HG02884 (cell line): ENCODE measurements at regions not wholly inside any gene's neighbourhood (a gene's known extent, or its start where the extent isn't known, plus 50 kb on each side); places are given as distances from the start of the nearest gene placed in this dataset.

Experiments used
- ATAC-seq: cut with Tn5 transposase; IDR thresholded peaks from one replicate; pipeline ENCODE4 v1.9.1; 2021; ENCODE audit warnings: mild to moderate bottlenecking, moderate library complexity; ENCODE audit not compliant: unreplicated experiment

- ATAC-seq: no peak
Measured at GRCh38 chr7:68663392-68663791, 934.9 kb upstream of the AUTS2 start.

DNA sequence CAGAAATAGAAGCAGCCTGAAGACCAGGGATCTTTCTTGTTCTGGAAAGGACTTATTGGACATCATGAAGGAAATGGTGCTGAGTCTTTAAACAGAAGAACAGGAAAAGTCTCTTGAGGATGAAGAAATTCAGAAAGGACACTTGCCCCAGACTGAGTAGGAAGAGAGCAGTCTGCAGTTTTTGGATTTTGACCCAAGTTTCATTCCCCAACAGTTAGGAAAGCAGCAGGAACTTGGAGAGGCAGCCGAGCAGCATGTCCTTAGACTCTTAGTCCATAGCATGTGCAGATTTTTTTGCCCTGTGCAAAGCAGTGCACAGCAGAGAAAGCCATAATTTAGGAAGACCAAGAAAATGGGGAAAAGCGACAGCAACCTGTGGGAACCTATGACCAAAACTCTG is 927.2 kb upstream of the AUTS2 start:
- no peak for ATAC-seq

DNA sequence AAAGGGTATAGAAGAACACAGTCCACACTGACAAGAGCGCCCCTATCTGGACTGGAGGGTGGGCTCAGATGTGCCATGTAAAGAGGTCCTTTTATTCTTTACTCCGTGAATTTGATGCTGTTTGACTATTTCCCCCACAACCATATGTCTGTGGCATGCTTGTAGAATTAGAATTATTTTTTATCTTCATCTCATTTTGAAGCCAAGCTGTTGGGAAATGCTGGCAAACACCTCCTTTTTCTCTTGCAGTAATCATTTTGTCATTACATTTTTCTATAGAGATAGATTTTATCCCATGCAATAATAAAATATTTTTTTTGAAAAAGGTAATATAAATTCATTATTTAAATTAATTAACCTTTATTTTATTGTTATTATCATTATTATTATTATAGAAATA is 926.6 kb upstream of the AUTS2 start:
- ATAC-seq: no peak

- ATAC-seq: no peak
Measured at GRCh38 chr7:68674826-68675225, 923.4 kb upstream of the AUTS2 start.

GRCh38 chr7:68676813-68677535 is 921.3 kb upstream of the AUTS2 start:
- ATAC-seq: no peak

DNA sequence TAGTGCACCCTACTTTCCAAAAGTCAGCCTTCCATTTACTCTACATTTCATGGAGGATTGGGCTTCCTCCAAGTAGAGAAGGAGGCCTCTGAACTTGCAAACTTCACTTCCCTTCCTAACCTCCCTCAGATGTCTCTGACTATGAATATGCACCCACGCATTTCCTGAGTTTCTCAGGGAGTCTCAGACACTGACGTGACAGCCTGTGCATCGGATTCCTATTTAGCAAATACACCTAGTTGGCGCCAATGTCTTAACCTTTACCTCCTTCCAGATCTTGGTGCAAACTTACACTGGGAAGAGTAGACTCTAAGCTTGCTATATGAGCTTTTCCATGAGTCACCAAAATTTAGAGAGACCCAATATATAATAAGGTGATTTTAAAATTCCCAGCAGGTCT is 920.1 kb upstream of the AUTS2 start:
- no peak for ATAC-seq

- ATAC-seq: no peak
Measured at GRCh38 chr7:68679459-68680234, 918.6 kb upstream of the AUTS2 start.

- no peak for ATAC-seq
Measured at GRCh38 chr7:68680235-68680872, 917.9 kb upstream of the AUTS2 start.

- no peak for ATAC-seq
Measured at GRCh38 chr7:68682910-68683309, 915.4 kb upstream of the AUTS2 start.

DNA sequence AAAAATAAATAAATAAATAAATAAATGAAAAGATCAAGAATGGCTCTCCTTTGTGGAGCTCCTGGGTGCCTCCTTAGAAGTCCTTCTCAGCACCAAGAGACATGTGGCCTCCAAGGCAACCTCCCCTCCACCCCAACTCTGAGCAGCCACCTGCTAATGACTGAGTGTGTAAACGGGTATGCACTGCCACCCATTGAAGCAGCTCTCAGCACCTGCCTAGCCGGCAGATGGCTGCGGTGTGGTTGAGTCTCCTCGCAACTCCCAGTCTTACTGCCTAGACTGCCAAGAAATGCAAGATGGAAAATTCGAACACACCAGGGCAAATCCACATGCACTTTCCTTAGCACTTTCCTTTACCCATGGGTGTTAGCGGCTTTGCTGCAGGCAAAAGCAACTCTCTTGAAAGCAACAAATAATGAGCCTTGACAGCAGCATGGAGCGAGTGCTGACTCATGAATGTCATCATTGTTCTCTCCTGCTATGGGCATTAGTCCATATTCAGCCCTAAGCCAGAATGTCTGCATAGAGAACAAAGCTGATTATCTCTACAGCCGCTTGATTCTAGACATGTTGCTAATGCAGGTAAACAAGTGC is 913.9 kb upstream of the AUTS2 start:
- no peak for ATAC-seq

GRCh38 chr7:68684996-68685395 is 913.3 kb upstream of the AUTS2 start:
- no peak for ATAC-seq

- no peak for ATAC-seq
Measured at GRCh38 chr7:68688416-68689086, 909.7 kb upstream of the AUTS2 start.

GRCh38 chr7:68689087-68689433 is 909.2 kb upstream of the AUTS2 start:
- no peak for ATAC-seq

DNA sequence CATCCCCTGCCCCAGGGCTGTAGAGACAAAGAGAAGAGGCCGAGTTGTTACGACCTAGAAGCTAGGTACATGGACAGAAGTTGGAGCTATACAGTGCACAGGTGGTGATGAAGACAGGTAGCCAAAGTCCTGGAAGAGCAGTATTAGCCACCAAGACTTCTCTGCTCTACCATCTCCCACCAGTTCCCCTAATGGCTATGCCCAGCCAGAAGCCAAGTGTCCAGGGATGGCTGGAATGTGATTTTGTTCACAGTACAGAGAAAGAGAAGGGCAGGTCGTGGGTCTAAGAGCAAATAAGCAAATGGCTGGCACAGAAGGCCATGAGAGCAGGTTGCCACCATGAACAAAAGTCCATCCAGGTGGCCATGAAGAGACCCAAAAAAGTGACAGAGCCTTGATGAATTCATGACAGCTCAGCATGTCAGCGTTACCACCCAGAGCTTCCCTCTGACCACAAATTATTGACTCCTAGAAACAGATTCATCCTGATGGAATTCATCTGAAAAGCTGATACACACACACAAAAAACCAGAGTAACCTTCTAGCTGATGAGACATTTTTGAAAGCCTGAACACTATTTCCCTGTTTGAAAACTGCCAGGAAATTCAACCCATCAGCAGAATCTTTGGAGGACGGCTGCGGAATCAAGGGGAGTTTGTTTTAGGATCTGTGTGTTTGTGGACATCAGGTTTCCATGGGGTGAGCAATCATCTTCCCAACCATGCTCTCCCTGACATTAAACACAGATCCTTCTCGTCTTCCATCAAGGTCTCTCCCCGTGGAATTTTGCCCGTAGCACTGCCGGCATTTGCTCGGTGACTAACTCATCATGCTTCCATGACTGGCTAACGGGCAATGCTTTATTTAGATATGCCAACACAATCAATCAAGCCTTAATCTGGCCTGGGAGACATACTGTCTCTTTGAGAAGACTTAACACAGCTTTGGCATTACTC is 906.7 kb upstream of the AUTS2 start:
- ATAC-seq: no peak

DNA sequence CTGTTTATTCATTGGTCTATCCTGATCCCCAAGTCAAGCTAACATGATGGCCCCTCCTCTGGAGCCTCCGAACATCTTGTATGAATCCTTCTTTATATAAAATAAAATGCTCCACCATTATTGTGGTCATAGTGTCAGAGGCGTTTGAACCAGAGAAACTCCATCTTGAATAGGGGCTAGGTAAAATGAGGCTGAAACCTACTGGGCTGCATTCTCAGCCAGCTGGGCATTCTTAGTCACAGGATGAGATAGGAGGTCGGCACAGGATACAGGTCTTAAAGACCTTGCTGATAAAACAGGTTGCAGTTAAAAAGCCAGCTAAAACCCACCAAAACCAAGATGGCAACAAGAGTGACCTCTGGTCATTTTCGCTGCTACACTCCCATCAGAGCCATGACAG is 905.8 kb upstream of the AUTS2 start:
- no peak for ATAC-seq

- ATAC-seq: no peak
Measured at GRCh38 chr7:68694656-68695055, 903.6 kb upstream of the AUTS2 start.

GRCh38 chr7:68697796-68698280 is 900.4 kb upstream of the AUTS2 start:
- ATAC-seq: no peak

GRCh38 chr7:68699090-68699711 is 899.1 kb upstream of the AUTS2 start:
- ATAC-seq: no peak

DNA sequence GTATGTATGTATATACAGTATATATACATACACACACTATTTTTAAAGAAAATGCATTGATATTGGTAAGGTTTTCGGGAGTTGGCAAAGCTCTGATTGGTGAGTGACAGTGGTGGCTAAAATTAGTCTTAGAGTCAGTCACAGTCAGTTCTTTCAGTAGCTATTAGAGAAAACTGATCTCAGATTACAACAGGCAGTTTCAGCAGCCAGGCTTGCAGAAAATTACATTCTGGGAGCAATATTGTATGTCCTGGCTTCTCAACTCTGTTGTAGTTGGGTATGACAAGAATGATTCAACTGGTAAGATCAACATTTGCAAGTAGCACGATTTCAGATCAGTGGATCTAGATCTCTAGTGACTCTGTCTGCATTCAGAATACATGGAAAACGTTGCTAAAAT is 897.9 kb upstream of the AUTS2 start:
- ATAC-seq: no peak
